Sigmoid colon (tissue), 4 donors: ENCODE measurements at regions not wholly inside any gene's neighbourhood (a gene's known extent, or its start where the extent isn't known, plus 50 kb on each side); places are given as distances from the start of the nearest gene placed in this dataset.

Experiments used
- POLR2A ChIP-seq, 2 donors: fragments of 450-650 bp; IDR thresholded peaks; one replicate each; pipeline ENCODE4 v1.6.1; 2016; ENCODE audit warnings: antibody characterized with exemption in 2 of 2, mild to moderate bottlenecking in 2 of 2, moderate library complexity in 2 of 2
- POLR2AphosphoS5 ChIP-seq, 4 donors: sonication (generic); formaldehyde crosslinking; IDR thresholded peaks; one replicate each; pipeline ENCODE4 v1.6.1; 2017; ENCODE audit warnings: antibody characterized with exemption in 4 of 4
- TF ChIP-seq, protein P1 (sequence below), 4 experiments: fragments of 450-650 bp in 3 of 4; fragments of 200-600 bp in 1 of 4; IDR thresholded peaks; one replicate each; pipeline ENCODE4 v1.5.1; 2016 to 2019; ENCODE audit warnings: antibody characterized with exemption in 4 of 4, mild to moderate bottlenecking in 3 of 4, moderate library complexity in 2 of 4

DNA sequence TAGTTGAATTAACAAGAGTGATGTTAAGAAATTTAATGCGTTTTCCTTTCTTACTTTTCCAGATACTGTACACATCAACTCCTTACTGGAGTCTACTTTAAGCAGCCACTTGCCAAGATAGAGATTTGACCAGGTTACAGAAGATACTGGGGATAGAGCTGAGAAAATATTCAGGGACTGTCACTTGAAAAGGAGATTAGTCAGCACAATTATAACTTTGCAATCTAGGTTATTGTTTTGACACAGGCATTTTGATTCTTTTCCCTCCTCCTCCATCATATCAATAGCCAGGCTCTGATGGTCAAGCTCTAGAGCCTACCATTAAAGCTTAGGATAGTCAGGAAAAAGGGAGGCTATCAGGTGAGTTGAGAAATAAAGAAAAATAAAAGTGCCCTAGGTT is 345.9 kb upstream of the ITGA1 start:
- no peak for TF ChIP-seq POLR2A (IDR thresholded peaks at IDR 0.05)
- TF ChIP-seq, protein P1, sequence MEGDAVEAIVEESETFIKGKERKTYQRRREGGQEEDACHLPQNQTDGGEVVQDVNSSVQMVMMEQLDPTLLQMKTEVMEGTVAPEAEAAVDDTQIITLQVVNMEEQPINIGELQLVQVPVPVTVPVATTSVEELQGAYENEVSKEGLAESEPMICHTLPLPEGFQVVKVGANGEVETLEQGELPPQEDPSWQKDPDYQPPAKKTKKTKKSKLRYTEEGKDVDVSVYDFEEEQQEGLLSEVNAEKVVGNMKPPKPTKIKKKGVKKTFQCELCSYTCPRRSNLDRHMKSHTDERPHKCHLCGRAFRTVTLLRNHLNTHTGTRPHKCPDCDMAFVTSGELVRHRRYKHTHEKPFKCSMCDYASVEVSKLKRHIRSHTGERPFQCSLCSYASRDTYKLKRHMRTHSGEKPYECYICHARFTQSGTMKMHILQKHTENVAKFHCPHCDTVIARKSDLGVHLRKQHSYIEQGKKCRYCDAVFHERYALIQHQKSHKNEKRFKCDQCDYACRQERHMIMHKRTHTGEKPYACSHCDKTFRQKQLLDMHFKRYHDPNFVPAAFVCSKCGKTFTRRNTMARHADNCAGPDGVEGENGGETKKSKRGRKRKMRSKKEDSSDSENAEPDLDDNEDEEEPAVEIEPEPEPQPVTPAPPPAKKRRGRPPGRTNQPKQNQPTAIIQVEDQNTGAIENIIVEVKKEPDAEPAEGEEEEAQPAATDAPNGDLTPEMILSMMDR (IDR thresholded peaks at IDR 0.05): no peak
- TF ChIP-seq POLR2AphosphoS5 (IDR thresholded peaks at IDR 0.05): no peak
